Peyer's patch (tissue), 4 donors: ENCODE measurements at regions not wholly inside any gene's neighbourhood (a gene's known extent, or its start where the extent isn't known, plus 50 kb on each side); places are given as distances from the start of the nearest gene placed in this dataset.

Experiments
- POLR2A ChIP-seq, 2 donors: fragments of 450-650 bp; IDR thresholded peaks; one replicate each; pipeline ENCODE4 v1.5.1; 2017; ENCODE audit warnings: antibody characterized with exemption in 2 of 2, mild to moderate bottlenecking in 2 of 2, moderate library complexity in 2 of 2
- TF ChIP-seq, protein P1 (sequence below), 6 experiments: fragments of 450-650 bp in 4 of 6; fragments of 200-600 bp in 2 of 6; sonication (generic) in 1 of 6; IDR thresholded peaks; one replicate each; pipeline ENCODE4 v1.5.1; 2017 to 2019; ENCODE audit warnings: antibody characterized with exemption in 6 of 6, mild to moderate bottlenecking in 3 of 6, moderate library complexity in 1 of 6

DNA sequence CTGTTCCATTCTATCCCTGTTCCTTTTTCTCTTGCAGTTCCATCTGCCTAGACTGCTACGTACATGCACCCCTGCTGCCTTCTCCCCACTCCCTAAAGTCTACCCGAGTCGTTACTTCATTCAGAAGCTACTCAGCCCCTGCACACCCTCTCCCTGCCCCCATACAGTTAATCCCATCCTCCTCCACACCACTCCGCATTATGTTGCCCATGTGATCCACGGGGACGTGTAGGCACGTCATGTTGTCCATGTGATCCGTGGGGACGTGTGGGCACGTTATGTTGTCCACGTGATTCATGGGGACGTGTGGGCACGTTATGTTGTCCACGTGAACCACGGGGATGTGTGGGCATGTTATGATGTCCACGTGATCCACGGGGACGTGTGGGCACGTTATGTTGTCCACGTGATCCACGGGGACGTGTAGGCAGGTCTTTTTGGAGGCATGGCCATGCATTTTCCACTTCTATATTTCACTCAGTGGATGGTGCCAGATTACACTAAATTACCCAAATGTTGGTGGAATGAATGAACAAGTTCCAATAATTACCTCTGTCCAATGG, 299.5 kb downstream of the DCDC2C start:
- TF ChIP-seq, protein P1, sequence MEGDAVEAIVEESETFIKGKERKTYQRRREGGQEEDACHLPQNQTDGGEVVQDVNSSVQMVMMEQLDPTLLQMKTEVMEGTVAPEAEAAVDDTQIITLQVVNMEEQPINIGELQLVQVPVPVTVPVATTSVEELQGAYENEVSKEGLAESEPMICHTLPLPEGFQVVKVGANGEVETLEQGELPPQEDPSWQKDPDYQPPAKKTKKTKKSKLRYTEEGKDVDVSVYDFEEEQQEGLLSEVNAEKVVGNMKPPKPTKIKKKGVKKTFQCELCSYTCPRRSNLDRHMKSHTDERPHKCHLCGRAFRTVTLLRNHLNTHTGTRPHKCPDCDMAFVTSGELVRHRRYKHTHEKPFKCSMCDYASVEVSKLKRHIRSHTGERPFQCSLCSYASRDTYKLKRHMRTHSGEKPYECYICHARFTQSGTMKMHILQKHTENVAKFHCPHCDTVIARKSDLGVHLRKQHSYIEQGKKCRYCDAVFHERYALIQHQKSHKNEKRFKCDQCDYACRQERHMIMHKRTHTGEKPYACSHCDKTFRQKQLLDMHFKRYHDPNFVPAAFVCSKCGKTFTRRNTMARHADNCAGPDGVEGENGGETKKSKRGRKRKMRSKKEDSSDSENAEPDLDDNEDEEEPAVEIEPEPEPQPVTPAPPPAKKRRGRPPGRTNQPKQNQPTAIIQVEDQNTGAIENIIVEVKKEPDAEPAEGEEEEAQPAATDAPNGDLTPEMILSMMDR (IDR thresholded peaks at IDR 0.05) = no peak
- TF ChIP-seq POLR2A (IDR thresholded peaks at IDR 0.05) = no peak
